GM18867 (cell line): ENCODE measurements at regions not wholly inside any gene's neighbourhood (a gene's known extent, or its start where the extent isn't known, plus 50 kb on each side); places are given as distances from the start of the nearest gene placed in this dataset.

Source experiments
- ATAC-seq: cut with Tn5 transposase; IDR thresholded peaks from one replicate; pipeline ENCODE4 v1.9.1; 2021; ENCODE audit warnings: mild to moderate bottlenecking, moderate library complexity; ENCODE audit not compliant: unreplicated experiment

DNA sequence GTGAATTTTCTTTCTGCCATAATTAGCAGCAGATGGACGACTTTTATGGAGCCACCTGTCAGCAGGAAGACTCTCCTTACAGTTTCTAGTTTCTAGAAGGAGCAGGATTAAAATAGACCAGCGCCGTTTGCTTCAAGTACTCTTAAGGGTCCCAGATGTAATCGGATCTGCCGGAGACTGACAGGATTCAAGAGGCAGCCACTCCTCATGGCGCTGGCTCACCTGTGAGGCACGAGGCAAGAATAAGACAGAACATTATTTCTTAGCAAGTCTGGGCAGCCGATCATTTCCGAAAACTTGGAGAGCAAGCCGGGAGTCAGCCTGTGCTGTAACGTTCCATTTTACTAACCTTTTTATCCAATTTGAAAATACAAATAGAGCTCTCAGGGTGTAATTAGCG, 410.4 kb upstream of the RORA start:
- ATAC-seq, result no peak

DNA sequence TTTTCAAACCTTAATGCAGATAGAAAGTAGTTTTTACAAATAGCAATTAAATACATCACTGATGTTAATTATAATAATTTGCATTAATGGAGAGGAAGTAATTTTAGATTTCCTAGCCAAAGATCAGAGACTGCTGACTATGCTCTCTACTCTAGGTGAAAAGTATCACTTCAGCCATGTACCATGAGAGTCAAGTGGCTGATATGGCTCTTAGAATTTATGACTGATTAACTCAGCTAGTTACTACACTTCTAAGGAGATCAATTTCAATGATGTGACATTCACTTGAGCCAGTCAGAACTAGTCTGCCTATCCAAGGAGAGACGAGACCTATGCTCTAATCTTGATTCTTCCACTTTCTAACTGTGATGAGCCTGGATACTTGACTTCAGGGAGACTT, 405.7 kb upstream of the RORA start:
- no peak for ATAC-seq

DNA sequence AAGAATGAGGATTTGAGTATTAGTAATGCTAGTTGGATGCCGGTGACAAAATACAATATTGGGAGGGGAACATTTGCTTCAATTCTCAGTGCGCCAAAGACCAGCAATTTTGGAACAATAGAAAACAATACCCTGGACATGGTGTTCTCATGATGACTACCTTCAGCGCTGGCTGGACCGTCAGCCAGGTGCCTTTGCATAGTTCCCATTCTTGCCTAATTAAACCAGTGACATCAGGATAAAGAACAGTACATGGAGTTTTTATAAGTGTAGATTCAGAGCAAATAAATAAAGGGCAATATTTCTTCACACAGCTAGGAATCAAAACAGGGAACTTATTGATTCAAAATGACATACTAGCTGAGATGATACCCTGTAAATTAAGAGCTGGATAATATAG, 404.8 kb upstream of the RORA start:
- ATAC-seq, result no peak

DNA sequence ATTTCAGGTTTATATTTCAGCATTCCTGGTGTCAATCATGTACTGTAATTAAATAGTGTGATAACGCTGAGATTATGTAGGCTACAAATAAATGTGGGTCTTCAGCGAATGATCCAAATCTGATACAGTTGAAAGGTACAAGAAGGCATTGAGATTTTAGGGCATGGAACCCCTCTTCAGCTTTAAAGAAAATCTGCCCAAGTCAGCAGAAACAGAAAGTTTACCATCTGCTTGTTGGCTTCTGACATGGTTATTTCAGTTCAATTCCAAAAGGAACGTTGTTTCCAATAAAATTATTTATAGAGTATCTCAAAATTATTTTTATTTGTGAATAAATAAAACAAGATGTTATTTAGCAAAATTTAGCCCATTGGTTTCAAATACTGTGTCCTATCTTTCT, 400.2 kb upstream of the RORA start:
- ATAC-seq, result no peak

GRCh38 chr15:61624950-61625349, 395.8 kb upstream of the RORA start:
- ATAC-seq, result no peak

- no peak for ATAC-seq
These were observed 394.6 kb upstream of the RORA start for GRCh38 chr15:61623746-61624145.

DNA sequence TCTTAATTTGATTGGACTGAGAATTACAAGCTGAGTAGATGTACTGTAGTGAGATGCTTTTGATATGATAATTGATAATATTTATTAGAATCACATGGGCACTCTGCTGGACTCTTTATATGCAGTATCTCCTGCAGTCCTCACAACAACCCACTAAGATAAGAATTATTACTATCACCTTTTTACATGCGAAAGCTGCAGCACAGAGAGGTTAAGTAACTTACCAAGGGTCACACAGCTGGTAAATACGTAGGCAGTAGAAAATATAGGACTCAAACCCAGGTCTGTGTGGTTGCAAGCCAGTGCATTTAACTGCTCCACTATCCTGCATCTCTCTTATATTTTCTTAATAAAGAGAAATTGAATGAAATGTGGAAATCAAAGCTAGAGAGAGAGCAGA, 392.8 kb upstream of the RORA start:
- no peak for ATAC-seq

DNA sequence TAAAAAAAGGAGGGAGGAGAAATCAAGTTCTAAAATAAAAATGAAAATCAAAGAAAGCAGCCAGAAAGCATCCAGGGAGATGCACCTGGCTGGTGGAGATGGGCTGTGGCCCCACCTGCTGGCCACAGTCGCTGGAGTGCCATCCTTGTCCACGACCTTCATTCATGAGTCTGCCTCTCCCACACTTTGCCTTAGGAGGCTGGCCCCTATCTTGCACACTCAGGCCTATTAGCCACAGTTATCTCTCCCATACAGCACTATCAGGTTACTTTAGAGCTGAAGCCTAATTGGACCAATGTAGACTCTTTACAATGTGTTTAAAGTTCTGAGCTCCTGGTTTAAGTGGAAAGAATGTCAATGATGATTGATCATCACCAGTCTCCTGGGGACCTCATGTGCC, 392.0 kb upstream of the RORA start:
- ATAC-seq, result no peak

- ATAC-seq, result no peak
These were observed 391.0 kb upstream of the RORA start for GRCh38 chr15:61620151-61620550.

DNA sequence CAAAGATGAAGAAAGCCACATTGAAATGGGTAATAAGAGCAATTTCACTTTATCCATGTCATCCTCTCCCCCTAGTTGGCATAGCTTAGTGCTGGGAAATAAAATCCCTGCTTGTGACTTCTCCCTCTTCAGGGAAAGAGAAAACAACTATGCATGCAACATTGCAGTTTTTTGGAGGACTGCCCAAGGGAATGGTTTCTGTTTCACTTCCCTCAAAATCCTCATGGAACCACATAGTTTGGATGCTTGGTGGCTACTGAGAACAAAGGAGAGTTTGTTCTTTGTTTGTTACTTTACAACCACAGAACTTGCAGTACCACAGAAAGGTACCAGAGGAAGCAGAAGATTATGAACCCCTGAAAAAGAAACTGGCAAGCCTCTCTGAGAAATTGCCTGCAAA, 384.6 kb upstream of the RORA start:
- ATAC-seq, result no peak

DNA sequence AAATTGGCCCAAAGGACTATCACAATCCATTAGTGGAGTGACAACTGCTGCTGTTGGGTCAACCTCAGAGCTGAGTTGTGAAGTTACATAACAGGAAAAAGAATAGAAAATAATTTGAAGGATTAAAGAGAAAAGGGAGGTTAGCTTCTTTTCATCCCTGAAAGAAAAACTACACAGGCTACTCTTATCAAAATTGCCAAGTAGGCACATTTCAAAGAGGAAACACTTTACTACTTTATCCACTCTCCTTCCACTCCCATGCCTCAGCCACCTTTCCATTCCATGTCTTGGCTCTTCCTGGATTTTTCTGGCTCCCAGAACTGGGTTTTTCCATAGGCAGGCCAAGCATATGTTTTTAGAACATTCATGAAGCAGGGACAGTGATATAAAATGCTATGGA, 384.0 kb upstream of the RORA start:
- ATAC-seq, result no peak

DNA sequence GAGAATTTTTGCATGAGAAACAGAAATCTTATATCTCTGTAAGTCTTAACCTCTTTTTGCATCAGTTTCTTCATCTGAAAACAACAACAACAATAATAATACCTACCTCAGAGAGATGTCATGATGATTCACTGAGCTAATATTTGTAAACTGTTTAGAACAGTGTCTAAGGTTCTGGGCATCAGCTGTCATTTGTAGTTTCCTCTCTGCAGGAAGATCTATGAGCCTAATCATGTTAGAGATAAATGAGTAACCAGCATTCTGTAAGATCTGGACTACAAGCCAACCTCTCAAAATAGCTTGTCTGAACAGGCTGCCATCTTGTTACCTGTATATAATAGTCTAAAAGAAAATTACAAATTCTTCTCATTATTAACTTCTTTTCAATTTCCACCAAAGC, 383.0 kb upstream of the RORA start:
- no peak for ATAC-seq

DNA sequence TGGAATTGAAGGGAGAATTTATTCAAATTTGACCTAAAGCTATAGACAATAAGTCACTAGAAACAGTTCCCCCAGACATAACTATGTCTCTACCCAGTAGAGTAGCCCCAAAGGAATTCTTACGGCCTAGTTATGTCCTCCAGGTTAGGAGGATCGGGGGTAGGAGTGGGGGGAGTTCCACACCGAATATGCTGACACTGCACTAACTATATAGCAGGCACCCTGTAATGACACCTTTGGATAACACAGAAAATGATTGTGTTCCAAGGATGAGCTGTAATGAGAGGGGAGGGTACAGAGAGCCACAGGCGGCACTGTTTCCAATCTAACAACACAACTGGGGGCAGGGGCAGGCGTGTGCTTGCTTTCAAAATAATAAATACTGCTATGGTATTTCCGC, 376.2 kb upstream of the RORA start:
- no peak for ATAC-seq

- ATAC-seq, result no peak
These were observed 369.6 kb upstream of the RORA start for GRCh38 chr15:61598655-61599054.

DNA sequence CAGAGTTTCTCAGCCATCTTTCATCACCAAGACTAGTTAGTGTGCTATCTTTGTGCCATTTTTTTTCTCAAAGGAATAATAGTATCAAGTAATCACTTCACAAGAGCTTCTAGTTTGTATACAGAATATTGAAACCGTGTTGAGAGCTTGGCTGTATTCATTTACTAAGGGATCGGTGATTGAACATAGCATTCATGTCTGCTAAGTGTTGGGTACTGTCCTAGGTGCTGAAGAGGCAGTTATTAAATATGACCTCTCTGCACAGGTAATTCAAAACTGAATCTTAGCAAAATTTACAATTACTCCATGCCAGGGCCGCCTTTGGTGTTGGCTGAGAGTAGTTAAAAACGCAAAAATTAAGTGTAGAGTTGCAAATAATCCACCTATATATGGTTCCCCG, 355.3 kb upstream of the RORA start:
- no peak for ATAC-seq

DNA sequence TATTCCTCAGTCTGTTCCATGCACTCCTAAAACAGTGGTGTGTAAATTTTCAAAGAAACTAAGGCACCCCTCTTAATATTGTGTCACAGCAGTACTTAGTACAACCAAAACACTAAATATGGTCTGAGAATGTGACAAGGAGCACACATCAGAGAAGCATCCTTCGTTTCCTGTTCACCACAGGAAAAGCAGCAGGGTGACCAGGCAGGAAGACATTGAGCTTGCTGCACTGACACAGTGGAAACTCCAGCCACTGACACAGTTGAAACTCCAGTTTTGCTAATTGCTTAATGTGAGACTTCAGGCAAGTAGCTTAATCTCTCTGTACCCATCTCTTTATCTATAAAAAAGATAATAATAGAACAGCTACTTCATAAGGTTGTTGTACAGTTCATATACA, 353.0 kb upstream of the RORA start:
- ATAC-seq, result no peak

DNA sequence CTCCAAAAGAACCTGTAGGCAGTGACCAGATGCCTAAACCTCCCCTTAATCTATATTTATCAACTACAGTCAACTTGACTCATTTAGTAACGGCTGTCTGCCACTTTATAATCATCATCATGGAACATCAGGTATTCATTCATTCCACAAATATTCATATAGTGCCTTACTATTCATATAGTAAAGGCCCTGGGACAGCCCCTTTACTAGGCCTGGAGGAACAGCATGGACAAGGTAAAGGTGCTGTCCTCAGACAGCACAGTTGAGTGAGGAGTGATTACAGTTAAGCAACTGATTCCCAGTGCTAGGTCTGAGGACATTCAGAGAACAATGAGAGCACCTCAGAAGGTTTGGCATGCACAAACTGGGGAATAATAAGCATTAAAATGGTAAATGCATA, 346.5 kb upstream of the RORA start:
- no peak for ATAC-seq

DNA sequence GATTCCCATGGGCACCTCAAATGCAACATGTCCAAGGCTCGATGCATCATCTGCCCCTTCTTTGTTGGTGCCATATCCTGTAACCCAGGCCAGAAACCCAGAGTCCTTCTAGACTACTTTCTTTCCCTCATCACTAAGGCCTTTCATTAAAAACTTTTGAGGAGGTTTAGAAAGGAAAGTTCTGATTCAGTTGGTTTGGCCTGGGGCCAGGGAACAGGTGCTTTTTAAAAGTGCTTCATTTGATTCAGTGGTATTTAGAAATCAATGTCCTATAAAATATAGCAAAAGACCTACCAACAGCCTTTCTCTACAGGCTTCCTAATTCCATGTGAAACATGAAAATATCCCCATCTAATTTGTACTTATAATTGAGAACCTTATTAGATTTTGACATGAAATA, 341.9 kb upstream of the RORA start:
- ATAC-seq, result no peak

DNA sequence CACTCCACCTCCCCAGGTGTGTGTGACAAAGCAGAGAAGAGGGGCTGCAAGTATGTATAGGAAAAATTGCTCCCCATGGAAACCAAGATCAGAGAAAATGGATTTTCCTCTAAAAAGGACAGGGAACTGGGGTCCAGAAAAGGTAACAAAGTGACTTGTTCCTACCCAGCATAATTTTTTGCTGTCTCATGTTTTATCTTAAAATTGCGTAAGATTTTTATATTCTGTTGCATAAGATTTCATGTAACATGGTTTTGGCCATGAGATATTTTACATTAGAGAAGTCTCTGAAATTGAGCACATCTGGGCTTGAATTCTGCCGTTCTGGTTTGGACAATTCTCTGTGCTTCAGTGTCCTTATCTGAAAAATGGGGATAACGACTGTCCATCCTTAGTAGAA, 335.7 kb upstream of the RORA start:
- ATAC-seq, result no peak

GRCh38 chr15:61558172-61559136, 329.4 kb upstream of the RORA start:
- ATAC-seq, result no peak

DNA sequence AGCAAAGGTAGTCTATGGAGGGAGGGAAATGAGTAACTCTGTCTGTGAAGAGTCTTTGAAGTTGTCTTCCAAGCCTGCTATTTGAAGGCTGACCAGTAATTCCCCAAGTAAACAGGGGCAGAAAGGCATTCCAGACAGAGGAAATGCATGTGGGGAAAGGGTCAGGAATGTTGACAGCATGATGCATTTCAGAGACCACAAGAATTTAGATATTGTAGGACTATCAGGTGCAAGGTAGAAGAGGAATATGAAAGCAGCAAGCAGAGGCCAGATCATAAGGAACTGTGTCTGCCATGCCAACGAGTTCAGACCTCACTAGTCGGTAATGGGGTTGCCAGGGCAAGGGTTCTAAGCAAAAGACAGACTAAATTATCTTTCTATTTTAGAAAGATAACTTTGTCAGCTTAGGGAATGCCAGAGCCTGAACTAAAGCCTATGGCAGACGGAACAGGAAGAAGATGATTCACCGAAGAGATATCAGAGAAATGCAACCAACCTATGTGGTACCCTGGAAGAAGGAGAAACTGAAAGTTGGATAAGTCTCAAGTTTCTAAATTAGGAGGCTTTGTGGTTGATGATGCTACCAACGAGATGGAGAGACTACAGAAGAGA, 327.0 kb upstream of the RORA start:
- no peak for ATAC-seq

GRCh38 chr15:61549727-61550126, 320.6 kb upstream of the RORA start:
- no peak for ATAC-seq

DNA sequence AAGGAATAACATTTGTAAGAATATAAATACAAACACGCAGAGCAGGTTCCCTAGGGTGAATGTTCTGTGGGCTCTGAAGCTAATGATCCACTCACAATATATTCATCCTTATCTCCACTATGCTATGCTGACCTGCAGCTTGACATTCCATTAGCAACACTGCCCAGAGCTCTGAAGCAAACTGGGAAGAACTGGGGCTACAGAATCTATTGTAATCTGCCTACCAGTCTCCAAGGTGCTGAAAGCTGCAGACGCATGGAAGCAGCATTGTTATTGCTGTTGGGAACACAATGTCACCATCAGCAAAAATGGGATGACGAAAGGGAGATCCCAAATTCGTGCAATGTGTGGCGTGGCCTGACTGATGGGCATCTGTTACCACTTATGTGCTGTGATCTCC, 316.7 kb upstream of the RORA start:
- ATAC-seq, result no peak
